Keratinocyte (primary cell): ENCODE measurements at regions not wholly inside any gene's neighbourhood (a gene's known extent, or its start where the extent isn't known, plus 50 kb on each side); places are given as distances from the start of the nearest gene placed in this dataset.

Experiments used
- CTCF ChIP-seq, 3 experiments: IDR thresholded peaks in 1 of 3; conservative IDR thresholded peaks in 1 of 3; optimal IDR thresholded peaks in 1 of 3; 2 replicates in 2 of 3; 3 replicates in 1 of 3; pipeline versions ENCODE3 to v1.5.1; 2011; ENCODE audit warnings: low read length in 3 of 3, mild to moderate bottlenecking in 3 of 3, moderate library complexity in 2 of 3, control low read depth in 1 of 3, inconsistent platforms in 1 of 3; ENCODE audit not compliant: insufficient read depth in 2 of 3; ENCODE audit errors: extremely low read depth in 1 of 3
- EZH2 ChIP-seq: IDR thresholded peaks from one replicate; pipeline ENCODE4 v1.6.1; 2012; ENCODE audit warnings: inconsistent platforms, mild to moderate bottlenecking, low read length, moderate library complexity

- TF ChIP-seq CTCF (optimal IDR thresholded peaks at IDR 0.05 in 1 of 3, IDR thresholded peaks at IDR 0.05 in 1 of 3, conservative IDR thresholded peaks at IDR 0.05 in 1 of 3; ENCODE audit: extremely low read depth in 1 of 3, insufficient read depth in 2 of 3, low read length in 3 of 3) (no peak), EZH2 (no peak)
Observed at GRCh38 chr1:55931081-55931940, 648.1 kb downstream of the PLPP3 start.
